Stomach (tissue), 4 donors: ENCODE measurements at regions not wholly inside any gene's neighbourhood (a gene's known extent, or its start where the extent isn't known, plus 50 kb on each side); places are given as distances from the start of the nearest gene placed in this dataset.

Experiments
- POLR2A ChIP-seq, 4 donors: fragments of 450-650 bp; IDR thresholded peaks; one replicate each; pipeline ENCODE4 v1.6.1; 2016; ENCODE audit warnings: antibody characterized with exemption in 4 of 4, control low read depth in 2 of 4, mild to moderate bottlenecking in 1 of 4, moderate library complexity in 1 of 4
- TF ChIP-seq, protein P1 (sequence below), 7 experiments: fragments of 450-650 bp in 4 of 7; fragments of 200-600 bp in 3 of 7; sonication (generic) in 3 of 7; IDR thresholded peaks; one replicate each; pipeline ENCODE4 v1.5.1; 2016 to 2019; ENCODE audit warnings: antibody characterized with exemption in 7 of 7, control low read depth in 2 of 7, mild to moderate bottlenecking in 1 of 7

DNA sequence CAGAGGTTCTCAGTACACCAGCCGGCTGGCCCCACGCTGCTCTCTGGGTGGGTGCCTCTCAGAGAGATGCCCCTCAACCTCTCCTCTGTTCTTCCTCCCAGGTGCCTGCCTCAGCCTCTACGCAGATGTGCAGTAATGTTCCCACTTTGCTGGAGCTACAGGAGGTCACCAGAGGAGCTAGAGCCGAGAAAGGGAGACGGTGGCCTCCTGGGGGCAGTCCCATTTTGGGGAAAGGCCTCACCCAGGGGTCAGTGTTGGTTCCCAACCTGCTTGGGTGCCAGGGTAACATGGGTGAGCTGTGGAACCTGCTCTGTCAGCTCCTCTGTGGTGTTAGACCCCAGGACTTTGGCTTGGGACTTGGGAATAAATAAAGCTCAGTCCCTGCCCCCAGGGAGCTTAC lies 145.3 kb upstream of the MLN start:
- TF ChIP-seq, protein P1, sequence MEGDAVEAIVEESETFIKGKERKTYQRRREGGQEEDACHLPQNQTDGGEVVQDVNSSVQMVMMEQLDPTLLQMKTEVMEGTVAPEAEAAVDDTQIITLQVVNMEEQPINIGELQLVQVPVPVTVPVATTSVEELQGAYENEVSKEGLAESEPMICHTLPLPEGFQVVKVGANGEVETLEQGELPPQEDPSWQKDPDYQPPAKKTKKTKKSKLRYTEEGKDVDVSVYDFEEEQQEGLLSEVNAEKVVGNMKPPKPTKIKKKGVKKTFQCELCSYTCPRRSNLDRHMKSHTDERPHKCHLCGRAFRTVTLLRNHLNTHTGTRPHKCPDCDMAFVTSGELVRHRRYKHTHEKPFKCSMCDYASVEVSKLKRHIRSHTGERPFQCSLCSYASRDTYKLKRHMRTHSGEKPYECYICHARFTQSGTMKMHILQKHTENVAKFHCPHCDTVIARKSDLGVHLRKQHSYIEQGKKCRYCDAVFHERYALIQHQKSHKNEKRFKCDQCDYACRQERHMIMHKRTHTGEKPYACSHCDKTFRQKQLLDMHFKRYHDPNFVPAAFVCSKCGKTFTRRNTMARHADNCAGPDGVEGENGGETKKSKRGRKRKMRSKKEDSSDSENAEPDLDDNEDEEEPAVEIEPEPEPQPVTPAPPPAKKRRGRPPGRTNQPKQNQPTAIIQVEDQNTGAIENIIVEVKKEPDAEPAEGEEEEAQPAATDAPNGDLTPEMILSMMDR (IDR thresholded peaks at IDR 0.05) = no peak
- TF ChIP-seq POLR2A (IDR thresholded peaks at IDR 0.05) = no peak
